Neural cell (in vitro differentiated cells): ENCODE measurements at regions not wholly inside any gene's neighbourhood (a gene's known extent, or its start where the extent isn't known, plus 50 kb on each side); places are given as distances from the start of the nearest gene placed in this dataset.

Experiments
- CTCF ChIP-seq: fragments of 450-650 bp; IDR thresholded peaks from 2 replicates; pipeline ENCODE4 v1.5.1; 2014; ENCODE audit warnings: antibody characterized with exemption, mild to moderate bottlenecking, moderate library complexity; ENCODE audit not compliant: poor library complexity, severe bottlenecking
- EP300 ChIP-seq: fragments of 450-650 bp; conservative IDR thresholded peaks from 2 replicates; pipeline ENCODE4 v1.6.1; 2014; ENCODE audit warnings: antibody characterized with exemption, mild to moderate bottlenecking, moderate library complexity; ENCODE audit not compliant: poor library complexity, severe bottlenecking
- EZH2 ChIP-seq: fragments of 200-600, 300-800 bp; shearing (Covaris generic), sonication (generic); IDR thresholded peaks from 2 replicates; pipeline ENCODE4 v1.6.1; 2014; ENCODE audit warnings: antibody characterized with exemption, low read length, borderline replicate concordance, mild to moderate bottlenecking; ENCODE audit not compliant: insufficient read depth, poor library complexity, severe bottlenecking
- MXI1 ChIP-seq: fragments of 450-650 bp; conservative IDR thresholded peaks from 2 replicates; pipeline ENCODE4 v1.6.1; 2014; ENCODE audit warnings: antibody characterized with exemption, mild to moderate bottlenecking; ENCODE audit not compliant: poor library complexity, severe bottlenecking
- POLR2AphosphoS5 ChIP-seq: IDR thresholded peaks from 2 replicates; pipeline ENCODE4 v1.6.1; 2012
- RAD21 ChIP-seq: fragments of 450-650 bp; conservative IDR thresholded peaks from 2 replicates; pipeline ENCODE4 v1.6.1; 2014; ENCODE audit warnings: antibody characterized with exemption, mild to moderate bottlenecking, moderate library complexity
- REST ChIP-seq: IDR thresholded peaks from 2 replicates; pipeline ENCODE4 v1.6.1; 2012; ENCODE audit warnings: borderline replicate concordance
- TAF1 ChIP-seq: IDR thresholded peaks from 2 replicates; pipeline ENCODE4 v1.6.1; 2012; ENCODE audit warnings: low read depth

- no peak for TF ChIP-seq MXI1
- TF ChIP-seq POLR2AphosphoS5: no peak
- TF ChIP-seq EP300: no peak
- no peak for TF ChIP-seq CTCF
- TF ChIP-seq REST: no peak
- TF ChIP-seq EZH2: no peak
- TF ChIP-seq TAF1: no peak
- no peak for TF ChIP-seq RAD21
These were observed 61.6 kb downstream of the SOX9 start for GRCh38 chr17:72182371-72182873.
